Activated B cell treated with CpG ODN at 0.5 μM for 24 hours (primary cell): ENCODE measurements at regions not wholly inside any gene's neighbourhood (a gene's known extent, or its start where the extent isn't known, plus 50 kb on each side); places are given as distances from the start of the nearest gene placed in this dataset.

Source experiments
- ATAC-seq: fragments of 200-7000 bp; cut with Tn5 transposase; one replicate; pipeline ENCODE4 v1.10.0; 2021; ENCODE audit warnings: low read depth, mild to moderate bottlenecking, moderate library complexity
- CTCF ChIA-PET: fragments of 350-600 bp; sonication (Branson Sonifier 250); formaldehyde crosslinking; loops from one replicate; lab custom pipeline; 2021; ENCODE audit warnings: antibody characterized with exemption; lab: Charles Lee
- POLR2A ChIA-PET: fragments of 350-600 bp; sonication (Branson Sonifier 250); formaldehyde crosslinking; loops from one replicate; lab custom pipeline; 2021; ENCODE audit warnings: antibody characterized with exemption; lab: Charles Lee
- DNase-seq: peaks from one replicate; pipeline ENCODE4 v3.0.0; 2022
- H3K27ac Mint-ChIP-seq: one replicate; pipeline ENCODE4 v1.8.0; 2020; ENCODE audit warnings: mixed read lengths
- H3K27me3 Mint-ChIP-seq: one replicate; pipeline ENCODE4 v1.8.0; 2021; ENCODE audit warnings: mixed read lengths
- H3K36me3 Mint-ChIP-seq: one replicate; pipeline ENCODE4 v1.8.0; 2021; ENCODE audit warnings: low read depth, mixed read lengths
- H3K4me1 Mint-ChIP-seq: one replicate; pipeline ENCODE4 v1.8.0; 2021; ENCODE audit warnings: mixed read lengths
- H3K4me3 Mint-ChIP-seq: one replicate; pipeline ENCODE4 v1.8.0; 2020; ENCODE audit warnings: mild to moderate bottlenecking, mixed read lengths
- H3K9me3 Mint-ChIP-seq: one replicate; pipeline ENCODE4 v1.8.0; 2020; ENCODE audit warnings: mixed read lengths
- intact Hi-C: fragments of 100-400 bp; cut with micrococcal nuclease; formaldehyde crosslinking; loops from one replicate; pipeline ENCODE4 v1.15.1; 2024
- TF ChIP-seq, protein P1 (sequence below): fragments of 200-600 bp; IDR thresholded peaks from one replicate; pipeline ENCODE4 v1.8.0; 2022; ENCODE audit warnings: antibody characterized with exemption, mild to moderate bottlenecking

DNA sequence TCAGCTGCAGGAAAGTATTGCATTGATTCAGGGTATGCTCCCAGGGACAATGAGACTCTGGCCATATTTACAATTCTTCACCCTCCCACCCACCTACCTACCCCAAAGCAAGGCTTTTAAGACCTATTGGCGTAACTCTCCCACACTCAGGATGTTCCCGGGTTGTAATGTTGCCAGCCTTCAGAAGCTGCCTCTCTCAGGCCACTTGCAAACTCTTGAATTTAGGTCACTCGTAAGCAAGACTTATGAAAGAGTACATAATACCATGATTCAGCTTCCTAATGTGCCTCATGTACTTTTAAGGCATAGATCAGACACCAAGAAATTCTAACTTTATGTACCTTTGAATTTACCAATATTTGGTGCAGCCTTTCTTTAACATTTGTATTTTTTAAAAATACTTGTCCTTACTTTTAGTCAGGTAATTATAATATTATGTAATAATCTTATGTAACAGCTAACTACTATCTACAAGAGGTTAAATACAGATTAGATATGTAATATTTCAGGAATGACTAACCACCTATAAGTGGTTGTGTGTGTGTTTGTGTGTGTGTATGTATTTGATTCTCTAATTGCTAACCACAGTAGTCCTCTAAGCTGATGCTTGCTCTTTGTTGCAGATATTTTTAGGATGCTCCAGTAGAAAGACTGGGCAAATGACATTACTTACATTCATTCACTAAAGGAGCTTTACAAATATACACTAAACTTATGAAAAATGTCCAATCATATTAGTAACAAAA, 630.5 kb upstream of the MEF2C start:
- Mint-ChIP-seq H3K27ac (no peak overlapping the region), H3K27me3 (no peaks in the 10 kb centered on the region), H3K9me3 (no peaks in the 10 kb centered on the region), H3K4me3 (no peak overlapping the region), H3K4me1 (peaks cover 6% of the 10 kb centered on the region), H3K36me3 (no peaks in the 10 kb centered on the region)
- POLR2A ChIA-PET: no interaction called here
- TF ChIP-seq, protein P1, sequence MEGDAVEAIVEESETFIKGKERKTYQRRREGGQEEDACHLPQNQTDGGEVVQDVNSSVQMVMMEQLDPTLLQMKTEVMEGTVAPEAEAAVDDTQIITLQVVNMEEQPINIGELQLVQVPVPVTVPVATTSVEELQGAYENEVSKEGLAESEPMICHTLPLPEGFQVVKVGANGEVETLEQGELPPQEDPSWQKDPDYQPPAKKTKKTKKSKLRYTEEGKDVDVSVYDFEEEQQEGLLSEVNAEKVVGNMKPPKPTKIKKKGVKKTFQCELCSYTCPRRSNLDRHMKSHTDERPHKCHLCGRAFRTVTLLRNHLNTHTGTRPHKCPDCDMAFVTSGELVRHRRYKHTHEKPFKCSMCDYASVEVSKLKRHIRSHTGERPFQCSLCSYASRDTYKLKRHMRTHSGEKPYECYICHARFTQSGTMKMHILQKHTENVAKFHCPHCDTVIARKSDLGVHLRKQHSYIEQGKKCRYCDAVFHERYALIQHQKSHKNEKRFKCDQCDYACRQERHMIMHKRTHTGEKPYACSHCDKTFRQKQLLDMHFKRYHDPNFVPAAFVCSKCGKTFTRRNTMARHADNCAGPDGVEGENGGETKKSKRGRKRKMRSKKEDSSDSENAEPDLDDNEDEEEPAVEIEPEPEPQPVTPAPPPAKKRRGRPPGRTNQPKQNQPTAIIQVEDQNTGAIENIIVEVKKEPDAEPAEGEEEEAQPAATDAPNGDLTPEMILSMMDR: no peak
- ATAC-seq: no peak
- no peak for DNase-seq
- intact Hi-C loops: no loop called here
- CTCF ChIA-PET: no interaction called here

DNA sequence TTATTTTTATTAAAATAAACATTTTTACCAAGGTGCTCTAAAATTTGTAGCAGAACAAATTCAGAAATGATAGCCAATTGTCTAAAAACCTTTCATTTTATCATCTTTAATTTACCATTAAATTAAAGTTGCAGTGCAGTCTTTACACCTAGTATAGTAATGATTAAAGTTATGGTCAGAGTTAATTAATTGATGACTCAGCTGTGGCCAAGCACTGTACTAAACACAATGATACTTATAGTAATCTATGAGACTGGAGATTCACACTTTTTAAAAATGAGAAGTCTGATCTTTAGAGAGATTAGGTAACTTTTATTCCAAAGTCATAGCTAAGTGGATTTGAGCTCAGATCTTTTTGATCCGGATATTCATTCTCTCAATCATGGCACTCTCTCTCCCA, 621.1 kb upstream of the MEF2C start:
- H3K9me3 Mint-ChIP-seq: peaks cover 3% of the 10 kb centered on the region
- no peak for ATAC-seq
- POLR2A ChIA-PET: no interaction called here
- no peak for DNase-seq
- CTCF ChIA-PET: no interaction called here
- intact Hi-C loops: no loop called here
- H3K27ac Mint-ChIP-seq: no peak overlapping the region
- no peak overlapping the region for H3K4me3 Mint-ChIP-seq
- peaks cover 1% of the 10 kb centered on the region for H3K4me1 Mint-ChIP-seq
- H3K27me3 Mint-ChIP-seq: no peaks in the 10 kb centered on the region
- H3K36me3 Mint-ChIP-seq: no peaks in the 10 kb centered on the region
- TF ChIP-seq, protein P1: no peak

DNA sequence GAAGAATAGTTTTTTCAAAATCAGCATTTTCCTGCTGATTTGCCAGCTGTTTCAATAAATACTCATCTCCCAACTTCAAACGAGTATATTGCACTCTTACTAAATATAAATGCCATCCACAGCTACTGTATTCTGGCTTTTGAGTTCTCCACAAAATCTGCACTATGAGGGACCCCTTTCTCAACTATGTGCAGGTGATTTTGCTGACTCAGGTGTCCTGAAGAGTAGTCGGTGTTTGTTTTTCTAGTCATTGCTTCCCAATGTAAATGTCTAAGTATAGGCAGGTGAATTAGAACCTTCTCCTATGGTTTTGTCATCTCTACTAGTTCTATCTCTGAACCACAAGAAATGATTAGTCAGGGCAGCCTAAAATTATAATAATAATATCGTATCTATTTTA, 616.8 kb upstream of the MEF2C start:
- ATAC-seq (no peak), DNase-seq (no peak)
- no peaks in the 10 kb centered on the region for H3K36me3 Mint-ChIP-seq
- H3K27ac Mint-ChIP-seq: no peak overlapping the region
- intact Hi-C loops: no loop called here
- no peaks in the 10 kb centered on the region for H3K9me3 Mint-ChIP-seq
- no peaks in the 10 kb centered on the region for H3K4me1 Mint-ChIP-seq
- ChIA-PET POLR2A (no interaction called here), CTCF (interaction anchor here (1.2 kb wide), 1 partner anchor 13 kb away, joined by 3 read pairs; no protein-coding TSS in a partner anchor)
- no peak overlapping the region for H3K4me3 Mint-ChIP-seq
- TF ChIP-seq, protein P1: no peak
- H3K27me3 Mint-ChIP-seq: no peaks in the 10 kb centered on the region

DNA sequence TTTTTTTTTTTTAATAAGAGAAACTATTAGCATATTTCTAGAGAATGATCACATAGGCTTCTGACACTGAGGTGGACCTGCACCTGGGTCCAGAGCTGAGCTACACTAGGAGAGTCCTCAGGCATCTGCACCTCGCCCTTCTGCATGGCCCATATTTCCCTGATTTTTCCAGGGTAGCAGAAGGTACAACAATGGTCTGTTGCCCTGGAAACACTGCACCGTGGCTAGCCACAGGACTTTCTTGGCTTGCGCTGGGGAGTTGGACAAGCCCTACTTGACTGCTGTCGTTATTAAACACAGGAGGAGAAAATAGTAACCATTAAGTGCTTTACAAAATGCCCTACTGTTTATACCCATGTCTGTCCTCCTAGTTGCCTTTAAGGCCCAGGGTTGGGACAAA, 615.7 kb upstream of the MEF2C start:
- ChIA-PET CTCF (no interaction called here), POLR2A (interaction anchor here (0.7 kb wide), 1 partner anchor 9 kb away, joined by 5 read pairs; no protein-coding TSS in a partner anchor)
- H3K27me3 Mint-ChIP-seq: no peaks in the 10 kb centered on the region
- ATAC-seq (no peak), DNase-seq (no peak)
- no peaks in the 10 kb centered on the region for H3K36me3 Mint-ChIP-seq
- intact Hi-C loops: no loop called here
- no peaks in the 10 kb centered on the region for H3K4me1 Mint-ChIP-seq
- TF ChIP-seq, protein P1: no peak
- H3K9me3 Mint-ChIP-seq: no peaks in the 10 kb centered on the region
- H3K4me3 Mint-ChIP-seq: no peak overlapping the region
- H3K27ac Mint-ChIP-seq: no peak overlapping the region

DNA sequence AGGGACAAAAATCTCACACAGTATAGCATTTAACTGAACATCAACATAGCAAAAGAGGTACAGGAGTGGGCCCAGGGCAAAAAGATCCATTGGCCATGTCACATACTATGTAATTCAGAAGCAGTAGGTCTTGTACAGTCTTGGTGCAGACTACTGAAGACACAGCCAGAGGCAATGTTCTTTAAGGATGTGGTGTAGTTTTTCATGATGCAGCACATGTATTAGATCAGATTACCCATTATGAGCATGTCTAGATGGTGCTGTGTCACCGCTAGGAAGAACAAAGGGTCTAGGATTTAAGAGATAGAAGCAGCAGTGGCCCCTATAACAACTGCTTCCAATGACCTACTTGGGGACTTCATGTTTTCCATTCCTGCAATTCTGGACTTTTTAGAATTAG, 610.4 kb upstream of the MEF2C start:
- Mint-ChIP-seq H3K27ac (no peak overlapping the region), H3K9me3 (peaks cover 3% of the 10 kb centered on the region), H3K4me3 (no peak overlapping the region), H3K36me3 (no peaks in the 10 kb centered on the region), H3K4me1 (no peaks in the 10 kb centered on the region), H3K27me3 (no peaks in the 10 kb centered on the region)
- POLR2A ChIA-PET: no interaction called here
- DNase-seq (no peak), ATAC-seq (no peak)
- intact Hi-C loops: no loop called here
- CTCF ChIA-PET: no interaction called here
- TF ChIP-seq, protein P1: no peak
